Trophoblast cell (in vitro differentiated cells and primary cell): ENCODE measurements at regions not wholly inside any gene's neighbourhood (a gene's known extent, or its start where the extent isn't known, plus 50 kb on each side); places are given as distances from the start of the nearest gene placed in this dataset.

Experiments
- DNase-seq, 2 donors: peaks; one replicate each; pipeline ENCODE4 v3.0.0-alpha.2; 2016
- H2AFZ ChIP-seq: 2 replicates; pipeline ENCODE4 v1.6.1; 2013; ENCODE audit warnings: low read length, moderate library complexity, mild to moderate bottlenecking; ENCODE audit not compliant: insufficient read depth, poor library complexity
- H2AK5ac ChIP-seq: 2 replicates; pipeline ENCODE4 v1.6.1; 2013; ENCODE audit warnings: mild to moderate bottlenecking, low read length
- H2BK120ac ChIP-seq: 2 replicates; pipeline ENCODE4 v1.6.1; 2013; ENCODE audit warnings: low read length, mild to moderate bottlenecking, moderate library complexity; ENCODE audit not compliant: insufficient read depth, poor library complexity
- H2BK12ac ChIP-seq: 2 replicates; pipeline ENCODE4 v1.6.1; 2013; ENCODE audit warnings: mild to moderate bottlenecking, low read length, moderate library complexity
- H2BK5ac ChIP-seq: 2 replicates; pipeline ENCODE4 v1.6.1; 2013; ENCODE audit warnings: low read length, low read depth, moderate library complexity, mild to moderate bottlenecking; ENCODE audit not compliant: poor library complexity
- H3K14ac ChIP-seq: 2 replicates; pipeline ENCODE4 v1.6.1; 2013; ENCODE audit warnings: mild to moderate bottlenecking, low read length
- H3K18ac ChIP-seq: 2 replicates; pipeline ENCODE4 v1.6.1; 2013; ENCODE audit warnings: mild to moderate bottlenecking, low read length
- H3K23ac ChIP-seq: 2 replicates; pipeline ENCODE4 v1.6.1; 2013; ENCODE audit warnings: low read length
- H3K27ac ChIP-seq: 2 replicates; pipeline ENCODE4 v1.5.1; 2013; ENCODE audit warnings: low read depth, mild to moderate bottlenecking, inconsistent platforms, low read length, moderate library complexity
- H3K27me3 ChIP-seq: 2 replicates; pipeline ENCODE4 v1.6.1; 2013; ENCODE audit warnings: inconsistent platforms, mild to moderate bottlenecking, low read length, moderate library complexity; ENCODE audit not compliant: insufficient read depth
- H3K36me3 ChIP-seq, 2 experiments: 1 replicate in 1 of 2; 2 replicates in 1 of 2; pipeline ENCODE4 v1.6.1; 2013; ENCODE audit warnings: low read length in 2 of 2, mild to moderate bottlenecking in 2 of 2, moderate library complexity in 1 of 2; ENCODE audit not compliant: insufficient read depth in 2 of 2, control insufficient read depth in 1 of 2
- H3K4ac ChIP-seq: 2 replicates; pipeline ENCODE4 v1.6.1; 2013; ENCODE audit warnings: low read depth, mild to moderate bottlenecking, low read length, moderate library complexity
- H3K4me1 ChIP-seq, 2 experiments: 1 replicate in 1 of 2; 2 replicates in 1 of 2; pipeline ENCODE4 v1.6.1; 2013; ENCODE audit warnings: low read length in 2 of 2, mild to moderate bottlenecking in 2 of 2, moderate library complexity in 1 of 2; ENCODE audit not compliant: insufficient read depth in 2 of 2, control insufficient read depth in 1 of 2
- H3K4me2 ChIP-seq: 2 replicates; pipeline ENCODE4 v1.6.1; 2013; ENCODE audit warnings: inconsistent platforms, mild to moderate bottlenecking, low read length, moderate library complexity
- H3K4me3 ChIP-seq: 2 replicates; pipeline ENCODE4 v1.5.1; 2013; ENCODE audit warnings: mild to moderate bottlenecking, low read depth, low read length, inconsistent platforms
- H3K79me1 ChIP-seq: one replicate; pipeline ENCODE4 v1.6.1; 2013; ENCODE audit warnings: low read length
- H3K79me2 ChIP-seq: 2 replicates; pipeline ENCODE4 v1.6.1; 2013; ENCODE audit warnings: low read length, mild to moderate bottlenecking; ENCODE audit not compliant: control insufficient read depth, insufficient read depth, poor library complexity
- H3K9ac ChIP-seq: 2 replicates; pipeline ENCODE4 v1.6.1; 2013; ENCODE audit warnings: mild to moderate bottlenecking, low read length
- H3K9me3 ChIP-seq: 2 replicates; pipeline ENCODE4 v1.6.1; 2013; ENCODE audit warnings: low read depth, mild to moderate bottlenecking, control low read depth, inconsistent platforms, low read length; ENCODE audit not compliant: insufficient read depth
- H4K12ac ChIP-seq: 2 replicates; pipeline ENCODE4 v1.6.1; 2013; ENCODE audit warnings: low read depth, mild to moderate bottlenecking, low read length, moderate library complexity
- H4K8ac ChIP-seq: 2 replicates; pipeline ENCODE4 v1.6.1; 2013; ENCODE audit warnings: low read depth, mild to moderate bottlenecking, low read length, moderate library complexity
- H4K91ac ChIP-seq: one replicate; pipeline ENCODE4 v1.6.1; 2013; ENCODE audit warnings: low read depth, mild to moderate bottlenecking, low read length, moderate library complexity
- WGBS: extraction: QIAGEN DNeasy Blood & Tissue Kit; methylation state at CpG from one replicate; pipeline ENCODE4 v1.1.7; 2013; ENCODE audit warnings: missing lambda C conversion rate; ENCODE audit not compliant: insufficient read length, insufficient coverage; ENCODE audit errors: extremely low coverage; 5-methylcytosine and 5-hydroxymethylcytosine counted together

DNA sequence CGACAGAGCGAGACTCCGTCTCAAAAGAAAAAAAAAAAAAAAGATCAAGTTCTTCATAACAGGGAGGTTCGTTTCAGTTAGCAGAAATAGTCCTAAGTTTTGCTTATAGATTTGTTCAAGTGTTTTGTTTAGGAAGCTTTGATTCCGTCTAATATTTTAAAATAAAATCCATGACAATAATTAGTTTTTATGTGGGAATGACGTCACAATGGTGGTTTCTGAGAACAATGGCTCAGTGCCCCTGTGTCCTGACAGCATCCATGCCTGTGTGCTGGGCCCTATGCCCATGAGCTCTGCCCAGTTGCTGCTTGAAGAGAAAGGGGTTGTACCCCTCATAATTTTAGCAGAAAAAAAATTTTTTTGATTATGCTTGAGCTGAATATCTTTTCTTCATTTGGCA lies 134.0 kb downstream of the SST start:
- Histone ChIP-seq H3K4me2 (no peak overlapping the region), H3K9ac (no peak overlapping the region), H4K12ac (no peak overlapping the region), H2AFZ (no peak overlapping the region), H3K79me1 (no peaks in the 10 kb centered on the region), H2BK120ac (no peak overlapping the region), H3K9me3 (no peaks in the 10 kb centered on the region), H4K8ac (no peak overlapping the region), H3K4ac (no peak overlapping the region), H2AK5ac (no peak overlapping the region), H3K23ac (no peak overlapping the region), H3K4me3 (no peak overlapping the region), H3K36me3 (no peaks in the 10 kb centered on the region), H3K18ac (no peak overlapping the region), H4K91ac (no peak overlapping the region), H3K4me1 (no peaks in the 10 kb centered on the region), H2BK5ac (no peak overlapping the region), H2BK12ac (no peak overlapping the region), H3K79me2 (no peaks in the 10 kb centered on the region), H3K27ac (no peak overlapping the region), H3K14ac (no peak overlapping the region), H3K27me3 (no peaks in the 10 kb centered on the region)
- WGBS, result no CpG with 5 or more reads among the region's 6 CpGs
- no peak for DNase-seq

- Histone ChIP-seq H2BK5ac (no peak overlapping the region), H3K14ac (no peak overlapping the region), H2BK120ac (no peak overlapping the region), H4K8ac (no peak overlapping the region), H3K4me3 (no peak overlapping the region), H4K12ac (no peak overlapping the region), H3K9ac (no peak overlapping the region), H3K23ac (no peak overlapping the region), H3K9me3 (no peaks in the 10 kb centered on the region), H3K27me3 (no peaks in the 10 kb centered on the region), H3K79me2 (no peaks in the 10 kb centered on the region), H3K79me1 (no peaks in the 10 kb centered on the region), H2AK5ac (no peak overlapping the region), H3K4me1 (no peaks in the 10 kb centered on the region), H4K91ac (no peak overlapping the region), H3K36me3 (no peaks in the 10 kb centered on the region), H2BK12ac (no peak overlapping the region), H3K18ac (no peak overlapping the region), H3K4ac (no peak overlapping the region), H3K4me2 (no peak overlapping the region), H3K27ac (no peak overlapping the region), H2AFZ (no peak overlapping the region)
- WGBS, result no CpG with 5 or more reads among the region's 6 CpGs
- peak; percentile 20 to 62 for DNase-seq
Measured at GRCh38 chr3:187533797-187534196, 136.4 kb downstream of the SST start.

DNA sequence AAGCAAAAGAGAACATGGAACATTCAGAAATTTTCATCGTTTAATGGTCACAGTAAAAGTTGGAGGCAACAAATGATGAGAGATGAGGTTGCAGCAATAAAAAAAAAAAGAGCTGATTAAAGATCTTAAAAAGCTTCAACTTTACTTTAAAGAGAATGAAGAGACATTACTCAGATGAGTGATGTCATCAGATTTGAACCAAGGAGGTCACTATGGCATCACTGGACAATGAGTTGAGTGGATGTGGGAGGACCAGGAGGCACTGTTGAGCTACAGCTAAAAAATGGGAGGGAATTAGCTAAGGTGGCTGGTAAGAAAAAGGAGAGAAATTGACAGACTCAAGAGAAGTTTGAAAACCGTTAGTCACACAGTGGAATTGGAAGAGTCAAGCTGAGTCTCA lies 138.4 kb downstream of the SST start:
- no peaks in the 10 kb centered on the region for H3K27me3 ChIP-seq
- no peak overlapping the region for H3K4me3 ChIP-seq
- no peak overlapping the region for H2BK5ac ChIP-seq
- H3K27ac ChIP-seq, result no peak overlapping the region
- no peak overlapping the region for H2AFZ ChIP-seq
- no peaks in the 10 kb centered on the region for H3K9me3 ChIP-seq
- no peak overlapping the region for H3K4ac ChIP-seq
- H2BK120ac ChIP-seq, result no peak overlapping the region
- no peaks in the 10 kb centered on the region for H3K4me1 ChIP-seq
- no peak for DNase-seq
- H2BK12ac ChIP-seq, result no peak overlapping the region
- H4K8ac ChIP-seq, result no peak overlapping the region
- H3K18ac ChIP-seq, result no peak overlapping the region
- H3K79me2 ChIP-seq, result no peaks in the 10 kb centered on the region
- no peaks in the 10 kb centered on the region for H3K79me1 ChIP-seq
- H3K4me2 ChIP-seq, result no peak overlapping the region
- no CpG with 5 or more reads among the region's 2 CpGs for WGBS
- H3K23ac ChIP-seq, result no peak overlapping the region
- H2AK5ac ChIP-seq, result no peak overlapping the region
- no peak overlapping the region for H3K9ac ChIP-seq
- H3K14ac ChIP-seq, result no peak overlapping the region
- no peak overlapping the region for H4K12ac ChIP-seq
- no peak overlapping the region for H4K91ac ChIP-seq
- no peaks in the 10 kb centered on the region for H3K36me3 ChIP-seq

DNA sequence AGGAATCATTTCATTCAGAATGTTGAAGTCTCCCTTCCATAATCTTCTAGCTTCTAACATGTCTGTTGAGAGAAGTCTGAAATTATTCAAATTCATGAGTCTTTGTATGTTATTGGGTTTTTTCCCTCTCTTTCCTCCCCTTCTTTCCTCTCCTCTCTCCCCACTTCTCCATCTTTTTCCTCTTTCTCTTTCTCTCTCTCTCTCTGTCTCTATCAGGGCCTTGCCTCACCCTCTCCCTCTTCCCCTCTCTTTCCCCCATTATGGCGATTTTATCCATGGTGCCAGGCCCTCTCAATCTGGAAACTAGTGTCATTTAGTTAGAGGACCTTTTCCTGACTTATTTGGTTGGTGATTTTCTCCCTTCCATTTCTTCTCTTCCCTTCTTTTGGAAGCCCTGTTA lies 147.3 kb downstream of the SST start:
- H2AK5ac ChIP-seq, result no peak overlapping the region
- no peaks in the 10 kb centered on the region for H3K9me3 ChIP-seq
- H3K4me2 ChIP-seq, result no peak overlapping the region
- no peak overlapping the region for H3K23ac ChIP-seq
- H2AFZ ChIP-seq, result no peak overlapping the region
- no peak overlapping the region for H3K27ac ChIP-seq
- H2BK5ac ChIP-seq, result no peak overlapping the region
- H3K4me1 ChIP-seq, result peaks cover 3 to 8% of the 10 kb centered on the region in 2 experiments
- H3K18ac ChIP-seq, result no peak overlapping the region
- no peak overlapping the region for H3K14ac ChIP-seq
- no peaks in the 10 kb centered on the region for H3K36me3 ChIP-seq
- no CpG with 5 or more reads among the region's 1 CpG for WGBS
- no peaks in the 10 kb centered on the region for H3K79me2 ChIP-seq
- H3K4me3 ChIP-seq, result no peak overlapping the region
- no peak overlapping the region for H3K4ac ChIP-seq
- H4K8ac ChIP-seq, result no peak overlapping the region
- H4K12ac ChIP-seq, result no peak overlapping the region
- no peak overlapping the region for H3K9ac ChIP-seq
- H3K79me1 ChIP-seq, result no peaks in the 10 kb centered on the region
- no peak for DNase-seq
- no peaks in the 10 kb centered on the region for H3K27me3 ChIP-seq
- H2BK12ac ChIP-seq, result no peak overlapping the region
- H2BK120ac ChIP-seq, result no peak overlapping the region
- H4K91ac ChIP-seq, result no peak overlapping the region
